SK-N-SH (cell line): ENCODE measurements at regions not wholly inside any gene's neighbourhood (a gene's known extent, or its start where the extent isn't known, plus 50 kb on each side); places are given as distances from the start of the nearest gene placed in this dataset.
"Not testable (repeated sequence)": the region's sequence is repeated elsewhere in the genome, so short reads cannot be mapped to it uniquely, and the experiment has no call there.

Source experiments
- FOXM1 ChIP-seq: IDR thresholded peaks from 2 replicates; pipeline ENCODE4 v1.4.0; 2012; ENCODE audit warnings: low read depth, mild to moderate bottlenecking
- MXI1 ChIP-seq: IDR thresholded peaks from 2 replicates; pipeline ENCODE4 v1.6.1; 2012; ENCODE audit warnings: mild to moderate bottlenecking, low read depth, low read length, improper control_type of control experiment
- RAD21 ChIP-seq: IDR thresholded peaks from 2 replicates; pipeline ENCODE4 v1.6.1; 2012; ENCODE audit warnings: mild to moderate bottlenecking, low read length
- RFX5 ChIP-seq: IDR thresholded peaks from 2 replicates; pipeline ENCODE4 v1.6.1; 2012; ENCODE audit warnings: mild to moderate bottlenecking, improper control_type of control experiment, low read length
- SMC3 ChIP-seq: IDR thresholded peaks from 2 replicates; pipeline ENCODE4 v1.6.1; 2012; ENCODE audit warnings: low read depth, low read length, improper control_type of control experiment
- TF ChIP-seq, protein P1 (sequence below): fragments of 150-350 bp; IDR thresholded peaks from 2 replicates; pipeline ENCODE4 v1.6.1; 2017; ENCODE audit warnings: antibody characterized with exemption, low read length, low read depth, borderline replicate concordance
- TF ChIP-seq, protein P2 (sequence below): fragments of 200-600 bp; sonication (generic); IDR thresholded peaks from 2 replicates; pipeline ENCODE4 v1.6.1; 2017; ENCODE audit warnings: antibody characterized with exemption, mild to moderate bottlenecking, moderate library complexity

DNA sequence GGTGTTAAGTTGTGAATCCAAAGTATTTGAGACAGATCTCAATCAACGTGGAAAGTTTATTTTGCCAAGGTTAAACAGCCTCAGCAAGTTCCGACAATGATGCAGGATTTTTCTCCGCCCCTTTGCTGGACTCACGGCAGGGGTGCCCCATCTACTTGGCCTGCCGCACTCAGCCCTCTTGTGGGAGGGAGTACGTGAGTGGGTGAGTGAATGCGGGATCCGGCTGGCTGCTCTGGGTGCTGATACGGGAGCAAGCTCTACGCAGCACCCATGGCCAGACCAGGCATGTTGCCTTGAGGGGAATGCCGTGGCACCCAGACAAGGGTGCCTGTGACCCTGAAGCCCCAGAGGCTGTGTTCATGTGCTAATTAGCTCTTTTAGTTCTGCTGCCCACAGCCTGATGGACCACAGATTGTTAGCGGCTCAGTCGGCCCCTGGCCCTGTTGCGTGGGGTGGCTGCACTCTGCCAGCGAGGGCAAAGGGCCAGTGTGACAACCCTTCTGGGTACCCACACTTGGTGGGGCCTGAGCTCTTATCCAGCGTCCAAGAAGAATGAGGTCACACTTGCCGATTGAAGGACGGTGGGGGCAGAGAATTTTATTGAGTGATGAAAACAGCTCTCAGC lies 81.2 kb upstream of the FAM153A start:
- TF ChIP-seq RFX5, FOXM1, SMC3, MXI1, RAD21: not testable (repeated sequence)
- TF ChIP-seq, protein P1, sequence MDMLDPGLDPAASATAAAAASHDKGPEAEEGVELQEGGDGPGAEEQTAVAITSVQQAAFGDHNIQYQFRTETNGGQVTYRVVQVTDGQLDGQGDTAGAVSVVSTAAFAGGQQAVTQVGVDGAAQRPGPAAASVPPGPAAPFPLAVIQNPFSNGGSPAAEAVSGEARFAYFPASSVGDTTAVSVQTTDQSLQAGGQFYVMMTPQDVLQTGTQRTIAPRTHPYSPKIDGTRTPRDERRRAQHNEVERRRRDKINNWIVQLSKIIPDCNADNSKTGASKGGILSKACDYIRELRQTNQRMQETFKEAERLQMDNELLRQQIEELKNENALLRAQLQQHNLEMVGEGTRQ: not testable (repeated sequence)
- TF ChIP-seq, protein P2, sequence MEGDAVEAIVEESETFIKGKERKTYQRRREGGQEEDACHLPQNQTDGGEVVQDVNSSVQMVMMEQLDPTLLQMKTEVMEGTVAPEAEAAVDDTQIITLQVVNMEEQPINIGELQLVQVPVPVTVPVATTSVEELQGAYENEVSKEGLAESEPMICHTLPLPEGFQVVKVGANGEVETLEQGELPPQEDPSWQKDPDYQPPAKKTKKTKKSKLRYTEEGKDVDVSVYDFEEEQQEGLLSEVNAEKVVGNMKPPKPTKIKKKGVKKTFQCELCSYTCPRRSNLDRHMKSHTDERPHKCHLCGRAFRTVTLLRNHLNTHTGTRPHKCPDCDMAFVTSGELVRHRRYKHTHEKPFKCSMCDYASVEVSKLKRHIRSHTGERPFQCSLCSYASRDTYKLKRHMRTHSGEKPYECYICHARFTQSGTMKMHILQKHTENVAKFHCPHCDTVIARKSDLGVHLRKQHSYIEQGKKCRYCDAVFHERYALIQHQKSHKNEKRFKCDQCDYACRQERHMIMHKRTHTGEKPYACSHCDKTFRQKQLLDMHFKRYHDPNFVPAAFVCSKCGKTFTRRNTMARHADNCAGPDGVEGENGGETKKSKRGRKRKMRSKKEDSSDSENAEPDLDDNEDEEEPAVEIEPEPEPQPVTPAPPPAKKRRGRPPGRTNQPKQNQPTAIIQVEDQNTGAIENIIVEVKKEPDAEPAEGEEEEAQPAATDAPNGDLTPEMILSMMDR: not testable (repeated sequence)
